Loucy (cell line): ENCODE measurements at regions not wholly inside any gene's neighbourhood (a gene's known extent, or its start where the extent isn't known, plus 50 kb on each side); places are given as distances from the start of the nearest gene placed in this dataset.

Source experiments
- EZH2phosphoT487 ChIP-seq: fragments of 200-600 bp; IDR thresholded peaks from 2 replicates; pipeline ENCODE4 v1.6.1; 2018; ENCODE audit warnings: antibody characterized with exemption, mild to moderate bottlenecking, moderate library complexity, borderline replicate concordance
- TF ChIP-seq, protein P1 (sequence below): fragments of 200-600 bp; sonication (generic); conservative IDR thresholded peaks from 2 replicates; pipeline ENCODE4 v1.5.1; 2014; ENCODE audit warnings: mild to moderate bottlenecking, antibody characterized with exemption, low read length

DNA sequence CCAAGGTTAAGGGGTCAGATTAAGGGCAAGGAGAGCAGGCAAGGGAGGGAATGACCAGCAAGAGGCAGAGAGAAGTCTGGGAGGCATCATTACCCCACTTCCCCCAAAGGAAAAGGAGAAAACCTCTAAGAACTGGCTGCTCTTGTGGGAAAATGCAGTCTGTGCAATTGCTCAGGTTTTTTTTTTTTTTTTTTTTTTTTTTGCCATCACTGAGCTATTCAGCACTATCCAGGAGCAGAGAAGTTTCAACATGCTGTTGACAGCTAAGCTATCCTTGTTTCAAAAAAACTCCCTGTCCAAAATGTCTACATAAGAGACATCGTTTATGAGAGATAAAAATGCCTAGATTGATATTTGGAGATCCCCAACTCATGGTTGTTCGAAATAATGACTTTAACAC is 345.4 kb downstream of the TDRD15 start:
- TF ChIP-seq, protein P1, sequence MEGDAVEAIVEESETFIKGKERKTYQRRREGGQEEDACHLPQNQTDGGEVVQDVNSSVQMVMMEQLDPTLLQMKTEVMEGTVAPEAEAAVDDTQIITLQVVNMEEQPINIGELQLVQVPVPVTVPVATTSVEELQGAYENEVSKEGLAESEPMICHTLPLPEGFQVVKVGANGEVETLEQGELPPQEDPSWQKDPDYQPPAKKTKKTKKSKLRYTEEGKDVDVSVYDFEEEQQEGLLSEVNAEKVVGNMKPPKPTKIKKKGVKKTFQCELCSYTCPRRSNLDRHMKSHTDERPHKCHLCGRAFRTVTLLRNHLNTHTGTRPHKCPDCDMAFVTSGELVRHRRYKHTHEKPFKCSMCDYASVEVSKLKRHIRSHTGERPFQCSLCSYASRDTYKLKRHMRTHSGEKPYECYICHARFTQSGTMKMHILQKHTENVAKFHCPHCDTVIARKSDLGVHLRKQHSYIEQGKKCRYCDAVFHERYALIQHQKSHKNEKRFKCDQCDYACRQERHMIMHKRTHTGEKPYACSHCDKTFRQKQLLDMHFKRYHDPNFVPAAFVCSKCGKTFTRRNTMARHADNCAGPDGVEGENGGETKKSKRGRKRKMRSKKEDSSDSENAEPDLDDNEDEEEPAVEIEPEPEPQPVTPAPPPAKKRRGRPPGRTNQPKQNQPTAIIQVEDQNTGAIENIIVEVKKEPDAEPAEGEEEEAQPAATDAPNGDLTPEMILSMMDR: no peak
- TF ChIP-seq EZH2phosphoT487: no peak
